Pancreas (tissue), 10 donors: ENCODE measurements at regions not wholly inside any gene's neighbourhood (a gene's known extent, or its start where the extent isn't known, plus 50 kb on each side); places are given as distances from the start of the nearest gene placed in this dataset.

Experiments used
- ATAC-seq, 4 donors: fragments of 200-7000 bp; cut with Tn5 transposase; one replicate each; pipeline versions ENCODE4 v1.8.0 to v1.9.1; 2020; ENCODE audit warnings: mild to moderate bottlenecking in 4 of 4, moderate library complexity in 4 of 4
- DNase-seq, 6 donors: peaks; one replicate each; pipeline ENCODE4 v3.0.0-alpha.2; 2020
- FAIRE-seq: peaks from 2 replicates; lab custom pipeline; 2012; peaks lifted over from hg19 to GRCh38; lab: Jason Lieb, UNC
- H3K27ac ChIP-seq, 4 donors: fragments of 200-600 bp; sonication (generic); 1 replicate in 3 of 4; 2 replicates in 1 of 4; pipeline versions ENCODE4 v1.5.0 to v1.8.0; 2020
- H3K27me3 ChIP-seq, 4 donors: fragments of 200-600 bp; one replicate each; pipeline ENCODE4 v1.8.0; 2021
- H3K36me3 ChIP-seq, 3 donors: fragments of 200-600 bp; sonication (generic) in 1 of 3; one replicate each; pipeline versions ENCODE4 v1.5.0 to v1.8.0; 2020 to 2021
- H3K4me1 ChIP-seq, 3 donors: fragments of 200-600 bp; one replicate each; pipeline ENCODE4 v1.8.0; 2021
- H3K4me3 ChIP-seq, 4 donors: fragments of 200-600 bp; sonication (generic) in 2 of 4; one replicate each; pipeline versions ENCODE4 v1.5.0 to v1.8.0; 2020 to 2021
- H3K9me3 ChIP-seq, 4 donors: fragments of 200-600 bp; one replicate each; pipeline ENCODE4 v1.8.0; 2021
- WGBS, 2 donors: extraction: QIAGEN DNeasy Blood & Tissue Kit; methylation state at CpG; one replicate each; pipeline ENCODE4 v1.1.7; 2013; 5-methylcytosine and 5-hydroxymethylcytosine counted together
- intact Hi-C, 3 donors: fragments of 100-400 bp; cut with DNase I; formaldehyde crosslinking; loops; one replicate each; pipeline versions ENCODE4 v1.11.1 to v1.14.2; 2022
- TF ChIP-seq, protein P1 (sequence below), 4 donors: fragments of 200-600 bp; sonication (generic) in 3 of 4; IDR thresholded peaks; one replicate each; pipeline versions ENCODE4 v1.5.0 to v1.8.0; 2021; ENCODE audit warnings: antibody characterized with exemption in 4 of 4
- donor health status: healthy with polysubstance abuse.
- donor health status: DM: no; HTN: no; CAD: no; lungs with moderate emphysema.
- donor health status: DM: no; HTN: no; CAD: no.
- donor health status: control.
- donor health status: control.
- donor health status: Bipolar disorder and iron deficiency.
- donor health status: DM: yes; HTN: yes; CAD: no.
- donor health status: DM: no; HTN: no; CAD: no.
- donor health status: DM: no; HTN: no; CAD: no.
- donor health status: DM: yes; HTN: yes; CAD: no.

DNA sequence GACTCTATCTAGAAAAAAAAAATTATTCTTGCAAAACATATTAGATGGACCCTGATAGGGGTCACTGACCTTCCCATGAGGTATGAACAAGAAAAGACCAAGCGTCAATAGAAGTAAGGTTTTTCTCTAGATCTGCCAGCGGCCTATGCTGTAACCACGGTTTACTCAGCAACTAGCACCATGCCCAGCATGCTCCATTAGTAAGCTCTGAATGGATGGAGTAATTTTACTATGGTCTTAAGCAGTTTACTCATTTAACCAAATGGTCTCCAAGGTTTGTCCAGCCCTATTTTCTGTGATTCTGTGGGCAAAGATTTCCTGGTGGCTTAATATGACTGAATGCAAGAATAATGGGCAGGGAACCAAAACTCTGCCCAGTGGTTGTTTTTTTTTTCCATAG is 113.9 kb downstream of the ADSS2 start:
- no peaks in the 10 kb centered on the region for H3K9me3 ChIP-seq
- H3K4me3 ChIP-seq: no peak overlapping the region
- TF ChIP-seq, protein P1, sequence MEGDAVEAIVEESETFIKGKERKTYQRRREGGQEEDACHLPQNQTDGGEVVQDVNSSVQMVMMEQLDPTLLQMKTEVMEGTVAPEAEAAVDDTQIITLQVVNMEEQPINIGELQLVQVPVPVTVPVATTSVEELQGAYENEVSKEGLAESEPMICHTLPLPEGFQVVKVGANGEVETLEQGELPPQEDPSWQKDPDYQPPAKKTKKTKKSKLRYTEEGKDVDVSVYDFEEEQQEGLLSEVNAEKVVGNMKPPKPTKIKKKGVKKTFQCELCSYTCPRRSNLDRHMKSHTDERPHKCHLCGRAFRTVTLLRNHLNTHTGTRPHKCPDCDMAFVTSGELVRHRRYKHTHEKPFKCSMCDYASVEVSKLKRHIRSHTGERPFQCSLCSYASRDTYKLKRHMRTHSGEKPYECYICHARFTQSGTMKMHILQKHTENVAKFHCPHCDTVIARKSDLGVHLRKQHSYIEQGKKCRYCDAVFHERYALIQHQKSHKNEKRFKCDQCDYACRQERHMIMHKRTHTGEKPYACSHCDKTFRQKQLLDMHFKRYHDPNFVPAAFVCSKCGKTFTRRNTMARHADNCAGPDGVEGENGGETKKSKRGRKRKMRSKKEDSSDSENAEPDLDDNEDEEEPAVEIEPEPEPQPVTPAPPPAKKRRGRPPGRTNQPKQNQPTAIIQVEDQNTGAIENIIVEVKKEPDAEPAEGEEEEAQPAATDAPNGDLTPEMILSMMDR (IDR thresholded peaks at IDR 0.05): no peak
- ATAC-seq (no peak), DNase-seq (no peak), FAIRE-seq (no peak)
- intact Hi-C loops: no loop called here
- no peaks in the 10 kb centered on the region for H3K36me3 ChIP-seq
- peaks cover 0 to 3% (median 0%) of the 10 kb centered on the region in 4 donors for H3K27me3 ChIP-seq
- H3K4me1 ChIP-seq: peaks cover 0 to 3% (median 0%) of the 10 kb centered on the region in 3 donors
- H3K27ac ChIP-seq: no peak overlapping the region
- 93% methylated on average over 3 of the region's 3 CpGs for WGBS, 2 donors

DNA sequence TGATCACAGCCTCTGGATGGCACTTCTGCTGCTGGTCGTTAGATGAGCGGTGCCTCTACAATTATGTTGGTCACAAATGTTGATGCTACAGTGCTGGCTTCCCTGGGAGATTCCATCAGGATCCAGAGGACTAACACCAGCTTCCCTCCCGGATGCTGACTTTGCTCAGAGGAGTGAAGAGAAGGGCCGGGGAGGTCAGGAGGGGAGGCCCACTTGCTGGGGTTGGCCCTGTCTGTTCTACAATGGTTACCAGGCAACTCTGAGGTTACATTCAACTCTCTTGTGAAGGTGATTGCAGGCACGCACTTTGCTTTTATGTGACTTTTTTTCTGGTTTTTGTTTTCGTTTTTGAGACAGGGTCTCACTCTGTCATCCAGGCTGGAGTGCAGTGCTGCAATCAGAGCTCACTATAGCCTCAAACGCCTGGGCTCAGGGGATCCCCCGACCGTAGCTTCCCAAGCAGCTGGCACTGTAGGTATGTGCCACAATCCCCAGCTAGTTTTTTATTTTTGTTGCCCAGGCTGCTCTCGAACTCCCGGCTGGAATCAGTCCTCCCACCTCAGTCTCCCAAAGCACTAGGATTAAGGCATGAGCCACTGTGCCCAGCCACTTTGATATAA is 112.5 kb downstream of the ADSS2 start:
- H3K4me1 ChIP-seq: peaks cover 0 to 3% (median 0%) of the 10 kb centered on the region in 3 donors
- no peak for ATAC-seq
- peaks cover 0 to 3% (median 0%) of the 10 kb centered on the region in 4 donors for H3K27me3 ChIP-seq
- no peak overlapping the region for H3K27ac ChIP-seq
- WGBS, 2 donors: 82 to 85% methylated on average over 11 of the region's 11 CpGs
- no peak for FAIRE-seq
- no peaks in the 10 kb centered on the region for H3K36me3 ChIP-seq
- TF ChIP-seq, protein P1 (IDR thresholded peaks at IDR 0.05): no peak
- no peaks in the 10 kb centered on the region for H3K9me3 ChIP-seq
- no peak overlapping the region for H3K4me3 ChIP-seq
- no peak for DNase-seq
- intact Hi-C loops: no loop called here

DNA sequence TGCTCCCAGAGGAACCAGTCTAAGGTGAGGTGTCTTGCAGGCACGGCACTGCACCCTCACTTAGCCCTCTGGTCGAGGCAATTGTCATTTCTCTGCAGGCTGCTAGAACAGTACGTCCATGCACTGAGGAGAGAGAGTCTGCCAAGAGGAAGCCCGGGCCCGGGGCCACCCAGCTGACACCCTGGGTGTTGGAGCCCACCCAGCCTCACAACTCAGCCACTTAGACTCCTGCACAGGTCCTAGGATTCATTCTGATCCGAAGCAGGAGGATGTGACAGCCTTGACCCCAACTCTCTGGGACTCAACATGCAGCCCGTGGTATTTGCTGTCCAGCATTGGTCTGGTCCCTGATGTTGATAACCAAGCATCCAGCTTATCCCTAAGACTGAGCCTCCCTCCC is 111.9 kb downstream of the ADSS2 start:
- no peak for ATAC-seq
- Histone ChIP-seq H3K27ac (no peak overlapping the region), H3K4me1 (peaks cover 0 to 3% (median 0%) of the 10 kb centered on the region in 3 donors), H3K4me3 (no peak overlapping the region), H3K9me3 (no peaks in the 10 kb centered on the region), H3K27me3 (peaks cover 0 to 3% (median 0%) of the 10 kb centered on the region in 4 donors), H3K36me3 (no peaks in the 10 kb centered on the region)
- no peak for DNase-seq
- FAIRE-seq: no peak
- intact Hi-C loops: no loop called here
- 81 to 87% methylated on average over 7 of the region's 7 CpGs for WGBS, 2 donors
- TF ChIP-seq, protein P1 (IDR thresholded peaks at IDR 0.05): no peak

DNA sequence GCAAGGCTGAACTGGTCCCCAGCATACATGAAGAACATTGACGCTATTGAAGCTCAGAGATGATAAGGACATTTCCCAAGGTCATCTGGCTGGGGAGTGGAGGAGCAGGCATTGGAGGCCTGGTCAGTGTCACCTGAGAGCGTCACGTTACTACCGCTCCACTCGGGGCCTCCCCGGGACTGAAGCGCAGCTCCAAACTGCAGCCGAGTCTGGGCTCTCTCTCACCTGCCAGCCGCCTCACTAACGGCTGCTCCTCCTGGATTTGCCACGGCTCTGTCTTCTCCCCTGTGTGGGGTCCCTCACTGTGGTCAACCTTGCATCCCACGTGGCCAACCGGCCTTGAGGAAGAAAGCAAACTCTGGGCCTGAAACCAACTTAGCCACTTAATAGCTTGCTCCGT is 111.3 kb downstream of the ADSS2 start:
- Histone ChIP-seq H3K9me3 (no peaks in the 10 kb centered on the region), H3K36me3 (no peaks in the 10 kb centered on the region), H3K27ac (no peak overlapping the region), H3K4me1 (peaks cover 0 to 3% (median 0%) of the 10 kb centered on the region in 3 donors), H3K4me3 (no peak overlapping the region), H3K27me3 (peaks cover 0 to 2% (median 0%) of the 10 kb centered on the region in 4 donors)
- intact Hi-C loops: no loop called here
- FAIRE-seq: no peak
- WGBS, 2 donors: 75 to 78% methylated on average over 14 of the region's 14 CpGs
- TF ChIP-seq, protein P1 (IDR thresholded peaks at IDR 0.05): no peak
- no peak for ATAC-seq
- DNase-seq: no peak
